ENCODE measurements at regions not wholly inside any gene's neighbourhood (a gene's known extent, or its start where the extent isn't known, plus 50 kb on each side); places are given as distances from the start of the nearest gene placed in this dataset.

DNA sequence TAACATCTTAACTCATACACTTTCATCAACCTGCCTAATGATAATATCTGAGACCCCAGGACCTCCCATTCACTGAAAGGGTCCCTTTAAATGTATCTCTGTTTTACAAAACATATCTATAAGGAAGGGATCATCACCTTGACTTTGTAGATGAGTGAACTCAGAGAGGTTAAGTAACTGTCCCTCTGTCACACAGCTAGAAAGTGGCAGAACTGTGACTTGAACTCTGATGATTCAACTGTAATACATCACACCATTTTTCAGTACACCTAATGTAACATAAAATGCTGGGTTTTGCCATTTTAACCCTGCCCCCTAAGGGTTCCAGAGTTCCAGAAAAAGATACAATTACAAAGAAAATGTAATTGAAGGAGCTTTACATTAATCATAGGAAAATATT lies 234.6 kb downstream of the ZEB2 start:
- no peak for DNase-seq (ENCODE audit: low read depth in 4 of 4, low spot score in 3 of 4)

DNA sequence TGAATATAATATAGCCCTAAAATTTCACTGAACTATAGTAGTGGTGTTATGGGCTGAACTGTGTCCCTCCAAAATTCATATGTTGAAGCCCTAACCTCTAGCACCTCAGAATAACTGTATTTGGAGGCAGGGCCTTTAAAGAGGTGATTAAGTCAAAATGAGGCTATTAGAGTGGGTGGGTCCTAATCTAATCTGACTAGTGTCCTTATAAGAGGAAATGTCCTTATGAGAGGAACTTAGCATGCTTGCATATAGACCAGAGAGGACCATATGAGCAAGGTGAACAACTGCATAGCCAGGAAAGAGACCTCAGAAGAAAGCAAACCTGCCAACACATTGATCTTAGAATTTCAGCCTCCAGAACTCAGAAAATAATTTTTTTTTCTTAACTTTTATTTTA lies 238.4 kb downstream of the ZEB2 start:
- no peak for DNase-seq (ENCODE audit: low read depth in 4 of 4, low spot score in 3 of 4)

DNA sequence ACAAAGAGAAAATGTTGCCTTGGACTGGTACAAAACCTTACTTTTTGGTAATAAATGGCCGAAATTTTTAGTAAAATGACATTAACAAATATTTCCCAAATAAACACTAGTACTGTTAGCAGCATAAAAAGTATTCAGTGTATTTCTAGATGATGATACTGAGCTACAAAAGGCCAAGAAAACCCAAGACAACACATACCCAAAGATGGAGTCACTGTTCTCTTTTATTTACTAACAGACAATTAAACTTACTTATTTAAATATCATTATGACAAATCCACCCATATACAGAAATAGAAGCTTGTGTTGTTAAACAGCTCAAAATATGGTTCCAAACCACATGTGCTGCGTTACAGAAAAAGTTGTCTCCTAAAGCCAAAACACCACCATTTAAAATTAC lies 239.9 kb downstream of the ZEB2 start:
- no peak for DNase-seq (ENCODE audit: low read depth in 4 of 4, low spot score in 3 of 4)

DNA sequence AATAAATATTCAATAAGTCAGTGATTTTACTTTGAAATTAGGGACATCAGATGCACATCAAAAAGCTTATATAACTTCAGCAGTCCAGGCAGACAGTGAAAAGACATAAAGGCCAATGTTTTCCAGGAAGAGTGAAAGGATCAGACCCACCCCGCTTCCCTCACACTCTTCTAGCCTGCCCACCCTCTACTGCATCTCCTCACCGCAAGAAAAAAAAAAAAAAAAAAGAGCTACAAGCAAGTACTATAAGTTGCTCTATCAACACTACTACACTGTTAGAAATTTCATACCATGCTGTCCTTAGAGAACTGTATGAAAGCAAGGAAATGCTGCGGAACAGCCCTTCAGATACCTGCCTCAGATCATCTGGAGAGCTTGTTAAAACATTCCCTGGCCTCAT lies 240.8 kb downstream of the ZEB2 start:
- no peak for DNase-seq (ENCODE audit: low read depth in 4 of 4, low spot score in 3 of 4)

DNA sequence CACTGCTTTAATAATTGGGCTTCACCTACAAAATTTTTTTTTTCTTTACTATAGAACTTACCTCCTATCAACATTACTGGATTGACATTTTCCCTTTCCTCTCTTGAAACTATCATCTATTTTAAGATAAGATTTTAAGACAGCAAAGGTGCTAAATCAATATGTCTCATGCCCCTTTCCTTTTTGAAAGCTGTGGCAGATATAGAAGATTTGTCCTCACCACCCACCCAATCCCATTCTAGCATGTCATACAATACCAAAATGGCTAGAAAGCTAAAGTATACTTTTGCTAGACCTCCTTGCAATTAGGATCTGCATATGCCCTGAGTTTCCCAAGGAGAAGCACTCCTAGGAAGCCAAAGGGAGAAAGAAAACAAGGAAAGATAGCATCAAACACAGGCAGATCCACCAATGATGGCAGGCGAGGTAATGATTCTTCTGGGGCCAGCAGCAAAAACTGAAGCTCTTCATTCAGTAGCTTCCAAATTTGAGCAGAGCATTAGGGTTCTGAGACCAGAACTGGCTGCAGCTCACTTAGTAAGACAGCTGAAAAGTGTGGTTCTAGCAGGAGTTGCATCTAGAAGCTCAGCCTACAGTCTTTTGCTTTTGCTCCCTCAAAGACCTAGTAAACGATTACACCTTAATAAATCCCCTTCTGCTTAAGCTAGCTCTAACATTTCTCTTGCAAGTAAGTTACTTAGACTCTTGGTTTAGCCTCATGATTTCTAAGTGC lies 242.1 kb downstream of the ZEB2 start:
- DNase-seq (ENCODE audit: low read depth in 4 of 4, low spot score in 3 of 4): no peak

DNA sequence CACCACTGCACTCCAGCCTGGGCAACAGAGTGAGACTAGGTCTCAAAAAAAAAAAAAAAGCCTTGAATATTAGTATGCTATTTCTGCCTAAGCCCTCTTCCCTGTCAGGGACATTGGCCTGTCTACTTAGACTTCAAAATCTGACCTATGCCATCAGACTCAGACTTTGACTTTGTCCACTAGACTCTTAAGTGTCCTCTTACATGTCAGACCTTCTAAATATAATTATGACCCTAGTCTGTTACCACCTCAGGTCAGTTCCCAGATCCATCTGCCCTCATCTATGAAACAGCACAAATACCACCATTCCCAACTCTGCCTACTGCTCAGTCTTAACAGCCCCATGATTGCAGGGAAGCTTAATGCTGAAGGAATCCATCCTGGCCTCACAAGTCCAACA lies 244.6 kb downstream of the ZEB2 start:
- DNase-seq (ENCODE audit: low read depth in 4 of 4, low spot score in 3 of 4): no peak

DNA sequence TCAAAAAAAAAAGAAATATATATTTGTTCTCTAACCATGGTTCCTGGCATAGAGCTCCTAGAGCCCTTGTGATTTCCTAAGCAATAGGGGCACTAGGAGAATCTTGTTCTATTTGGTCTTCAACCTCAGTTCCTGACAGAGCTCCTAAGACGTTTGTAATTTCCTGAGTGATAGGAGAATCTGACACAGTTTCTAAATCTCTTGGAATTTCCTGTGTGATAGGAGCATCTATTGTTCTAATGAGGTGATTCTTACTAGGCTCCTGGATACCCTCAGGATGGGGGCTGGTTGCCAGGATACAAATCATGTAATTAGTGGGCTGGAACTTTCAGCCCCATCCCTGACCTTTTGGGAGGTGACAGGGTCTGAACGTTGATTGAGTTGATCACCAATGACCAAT lies 245.8 kb downstream of the ZEB2 start:
- no peak for DNase-seq (ENCODE audit: low read depth in 4 of 4, low spot score in 3 of 4)

DNA sequence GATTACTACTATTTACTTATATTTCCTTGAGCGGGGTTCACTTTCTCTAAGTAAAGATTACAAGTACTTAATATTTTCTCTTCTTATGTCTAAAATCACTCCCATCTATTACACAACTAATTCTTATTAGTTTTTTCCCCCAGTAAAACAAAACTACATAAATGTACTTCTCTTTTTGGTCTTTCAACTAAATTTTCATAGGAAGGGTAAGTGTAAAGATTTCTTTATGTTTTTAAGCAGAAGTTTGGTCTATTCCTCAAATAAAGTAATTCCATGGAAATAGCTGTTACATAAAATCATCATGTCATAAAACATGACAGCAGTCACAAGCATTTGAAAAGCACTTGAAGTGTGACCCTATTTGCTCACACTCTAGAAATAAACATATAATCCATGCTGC lies 249.0 kb downstream of the ZEB2 start:
- no peak for DNase-seq (ENCODE audit: low read depth in 4 of 4, low spot score in 3 of 4)

DNA sequence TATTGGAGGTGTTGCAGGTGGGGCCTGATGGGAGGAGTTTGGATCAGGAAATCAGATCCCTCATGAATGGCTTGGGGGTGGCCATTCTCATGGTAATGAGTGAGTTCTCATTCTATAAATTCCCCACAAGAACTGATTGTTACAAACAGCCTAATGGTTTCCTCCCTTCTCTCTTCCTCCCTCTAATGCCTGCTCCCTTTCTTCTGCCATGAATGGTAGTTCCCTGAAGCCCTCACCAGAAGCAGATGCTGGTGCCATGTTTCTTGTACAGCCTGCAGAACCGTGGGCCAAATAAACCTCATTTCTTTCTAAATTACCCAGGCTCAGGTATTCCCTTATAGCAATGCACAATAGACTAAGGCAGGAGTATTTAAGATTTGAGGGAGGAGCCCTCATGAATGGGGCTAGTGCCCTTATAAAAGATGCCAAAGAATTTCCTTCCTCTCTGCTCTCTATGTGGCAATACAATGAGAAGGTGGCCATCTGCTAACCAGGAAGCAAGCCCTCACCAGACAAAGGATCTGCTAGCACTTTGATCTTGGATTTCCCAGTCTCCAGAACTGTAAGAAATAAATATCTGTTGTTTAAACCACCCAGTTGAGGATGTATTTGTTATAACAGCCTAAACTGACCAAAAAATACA lies 251.8 kb downstream of the ZEB2 start:
- no peak for DNase-seq (ENCODE audit: low read depth in 4 of 4, low spot score in 3 of 4)

DNA sequence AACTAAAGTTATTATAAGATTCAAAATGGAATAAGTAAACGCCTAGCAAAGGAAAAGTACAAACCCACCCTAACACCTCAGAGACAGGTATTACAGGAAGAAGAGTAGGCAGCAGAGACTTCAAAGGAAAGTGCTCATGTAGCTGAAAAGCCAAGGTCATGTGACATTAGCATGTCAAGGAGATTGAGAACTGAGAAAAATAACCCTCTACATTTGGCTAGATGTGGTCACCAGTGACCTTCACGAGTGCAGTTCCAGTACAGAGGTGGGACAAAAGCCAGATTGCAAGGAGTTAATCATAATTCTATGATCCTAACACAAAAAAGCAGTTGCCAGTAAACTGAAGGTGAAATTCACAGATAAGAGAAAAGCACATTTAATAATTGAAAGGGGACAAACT lies 252.7 kb downstream of the ZEB2 start:
- no peak for DNase-seq (ENCODE audit: low read depth in 4 of 4, low spot score in 3 of 4)

DNA sequence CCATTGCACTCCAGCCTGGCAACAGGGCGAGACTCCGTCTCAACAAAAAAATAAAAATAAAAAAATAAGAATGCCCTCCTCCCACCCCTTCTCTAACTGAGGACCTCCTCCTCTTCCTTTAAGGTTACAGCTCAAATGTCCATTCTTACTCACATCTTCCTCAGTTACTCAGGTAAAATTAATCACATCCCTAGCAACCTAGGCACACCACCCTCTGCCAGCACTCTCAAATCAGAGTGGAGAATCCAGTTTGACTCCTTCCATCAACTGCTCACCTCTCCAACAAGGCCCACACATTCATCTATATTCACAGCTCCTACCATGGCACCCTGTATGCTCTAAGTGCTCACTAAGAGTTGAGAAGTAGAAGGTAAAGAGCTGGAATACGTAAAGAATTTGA lies 254.3 kb downstream of the ZEB2 start:
- DNase-seq (ENCODE audit: low read depth in 4 of 4, low spot score in 3 of 4): no peak

DNA sequence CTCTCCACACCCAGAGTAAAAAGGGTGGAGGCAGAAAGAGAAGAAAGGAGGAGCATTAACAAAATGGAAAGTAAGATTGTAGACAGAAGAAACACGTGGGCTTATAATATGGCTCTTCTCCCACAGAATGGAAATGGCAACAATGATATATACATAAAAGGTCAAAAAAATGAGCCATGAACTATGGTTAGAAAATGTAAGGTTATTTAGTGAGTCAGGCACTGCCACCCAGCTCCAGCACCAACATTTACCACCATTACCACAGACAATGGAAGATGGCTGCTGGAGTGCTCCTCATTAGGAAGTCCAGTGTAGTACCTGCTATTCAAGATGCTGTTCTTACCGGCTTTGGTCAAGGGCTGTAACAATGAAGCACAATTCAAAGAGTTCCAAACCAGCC lies 258.0 kb downstream of the ZEB2 start:
- DNase-seq (ENCODE audit: low read depth in 4 of 4, low spot score in 3 of 4): no peak

DNA sequence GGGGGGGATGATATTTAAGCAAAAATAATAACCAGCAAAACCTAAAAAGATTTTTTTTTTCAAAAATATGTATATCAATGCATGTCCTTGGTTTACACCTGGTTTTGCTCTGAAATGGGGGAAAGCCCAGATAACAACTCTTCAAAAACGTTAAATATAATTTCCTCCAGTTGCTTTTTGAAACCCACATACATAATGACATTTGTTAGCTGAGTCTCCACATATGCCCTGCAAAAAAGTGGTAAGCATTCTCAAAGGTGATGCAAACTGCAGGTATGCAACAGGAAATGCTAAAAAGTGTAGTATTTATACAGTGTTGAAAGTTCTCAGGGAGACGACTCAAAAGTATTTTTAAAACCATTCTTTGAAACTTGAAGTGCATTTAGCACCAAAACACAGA lies 258.6 kb downstream of the ZEB2 start:
- DNase-seq (ENCODE audit: low read depth in 4 of 4, low spot score in 3 of 4): no peak

DNA sequence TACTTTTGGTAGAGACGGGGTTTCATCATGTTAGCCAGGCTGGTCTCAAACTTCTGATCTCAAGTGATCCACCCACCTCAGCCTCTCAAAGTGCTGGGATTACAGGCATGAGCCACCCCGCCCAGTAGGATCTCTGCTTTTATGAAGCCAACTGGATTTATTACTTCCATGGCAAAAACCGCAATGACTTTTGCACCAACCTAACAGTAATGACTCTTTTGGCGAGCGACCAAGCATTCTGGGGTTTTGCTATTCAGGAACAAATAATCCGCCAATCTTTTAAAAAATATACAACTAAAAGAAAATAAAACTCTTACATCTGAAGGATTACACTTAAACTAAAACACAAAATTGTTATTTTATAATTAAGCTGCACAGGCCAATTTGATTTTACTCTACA lies 260.6 kb downstream of the ZEB2 start:
- DNase-seq (ENCODE audit: low read depth in 4 of 4, low spot score in 3 of 4): no peak

DNA sequence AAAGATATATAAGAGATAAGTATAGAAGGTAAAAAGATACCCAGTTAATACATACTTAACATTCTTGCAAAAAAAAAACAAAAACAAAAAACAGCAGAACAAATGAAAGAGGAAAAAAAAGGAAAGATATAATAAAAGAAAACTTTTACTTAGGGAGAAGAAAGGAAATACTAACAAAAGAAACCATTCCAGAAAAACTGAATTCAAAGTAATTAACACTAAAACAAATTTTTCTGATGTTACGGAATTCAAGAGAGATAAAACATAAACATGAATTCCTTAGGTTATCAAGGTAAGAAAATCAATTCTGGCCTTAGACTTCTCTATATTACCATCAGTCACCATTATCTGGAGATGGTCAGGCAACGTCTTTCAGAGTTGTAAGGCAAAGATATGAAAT lies 261.8 kb downstream of the ZEB2 start:
- no peak for DNase-seq (ENCODE audit: low read depth in 4 of 4, low spot score in 3 of 4)

DNA sequence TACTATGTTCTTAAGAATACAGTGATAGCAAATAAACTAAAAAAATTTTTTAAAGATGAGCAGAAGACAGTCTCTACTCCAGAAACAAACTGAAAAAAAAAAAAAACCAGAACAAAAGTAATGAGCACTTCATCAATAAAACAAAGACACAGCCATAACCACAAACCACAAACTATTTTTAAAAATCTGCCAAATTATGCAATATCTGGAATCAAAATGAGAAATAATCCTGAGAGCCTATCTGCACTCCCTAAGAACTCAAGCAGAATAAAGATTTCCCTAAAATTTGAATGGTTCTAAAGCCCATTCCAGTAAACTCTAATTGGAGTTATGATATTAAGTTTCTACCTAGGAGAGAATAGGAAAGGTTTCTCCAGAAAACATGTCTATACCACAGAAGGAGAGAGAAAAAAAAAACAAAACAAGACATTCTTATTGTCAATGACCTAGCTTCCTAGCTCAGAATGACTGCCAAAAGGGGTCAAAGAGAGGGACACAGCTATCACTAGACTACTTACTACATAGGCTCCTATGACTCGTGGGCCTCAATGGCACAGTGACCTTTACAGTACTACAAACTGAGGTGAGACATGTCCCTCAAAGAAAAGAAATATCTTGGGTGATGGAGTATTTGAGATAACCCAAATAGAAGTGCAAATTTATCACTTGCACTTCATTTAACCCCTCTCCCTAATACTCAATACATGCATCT lies 262.8 kb downstream of the ZEB2 start:
- no peak for DNase-seq (ENCODE audit: low read depth in 4 of 4, low spot score in 3 of 4)

DNA sequence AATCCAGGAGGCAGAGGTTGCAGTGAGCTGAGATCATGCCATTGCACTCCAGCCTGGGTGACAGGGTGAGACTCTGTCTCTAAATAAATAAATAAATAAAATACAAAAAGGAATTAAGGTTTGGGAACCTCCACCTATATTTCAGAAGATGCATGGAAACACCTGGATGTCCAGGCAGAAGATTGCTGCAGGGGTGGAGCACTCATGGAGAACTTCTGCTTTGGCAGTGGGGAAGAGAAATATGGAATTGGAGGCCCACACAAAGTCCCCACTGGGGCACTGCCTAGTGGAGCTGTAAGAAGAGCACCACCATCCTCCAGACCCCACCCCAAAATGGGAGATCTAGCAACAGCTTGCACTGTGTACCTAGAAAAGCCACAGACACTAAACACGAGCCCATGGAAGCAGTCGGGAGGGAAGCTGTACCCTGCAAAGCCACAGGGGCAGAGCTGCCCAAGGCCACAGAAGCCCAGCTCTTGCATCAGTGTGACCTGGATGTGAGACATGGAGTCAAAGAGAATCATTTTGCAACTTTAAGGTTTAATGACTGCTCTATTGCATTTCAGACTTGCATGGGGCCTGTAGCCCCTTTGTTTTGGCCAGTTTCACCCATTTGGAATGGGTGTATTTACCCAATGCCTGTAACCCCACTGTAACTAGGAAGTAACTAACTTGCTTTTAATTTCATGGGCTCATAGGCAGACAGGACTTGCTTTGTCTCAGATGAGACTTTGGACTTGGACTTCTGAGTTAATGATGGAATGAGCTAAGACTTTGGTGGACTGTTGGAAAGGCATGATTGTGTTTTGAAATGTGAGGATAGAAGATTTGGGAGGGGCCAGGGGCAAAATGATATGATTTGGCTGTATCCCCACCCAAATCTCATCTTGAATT lies 265.3 kb downstream of the ZEB2 start:
- no peak for DNase-seq (ENCODE audit: low read depth in 4 of 4, low spot score in 3 of 4)

DNA sequence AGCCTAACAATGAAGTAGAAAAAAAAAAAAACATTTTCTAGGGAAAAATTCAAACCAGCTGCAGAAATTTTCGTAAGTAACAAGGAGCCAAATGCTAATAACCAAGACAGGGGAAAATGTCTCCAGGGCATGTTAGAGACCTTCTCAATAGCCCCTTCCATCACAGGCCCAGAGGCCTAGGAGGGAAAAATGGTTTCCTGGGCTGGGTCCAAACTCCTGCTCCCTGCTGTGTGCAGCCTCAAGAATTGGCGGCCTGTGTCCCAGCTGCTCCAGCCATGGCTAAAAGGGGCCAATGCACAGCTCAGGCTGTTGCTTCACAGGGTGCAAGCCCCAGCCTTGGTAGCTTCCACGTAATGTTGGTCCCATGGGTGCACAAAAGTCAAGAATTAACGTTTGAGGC lies 266.2 kb downstream of the ZEB2 start:
- DNase-seq (ENCODE audit: low read depth in 4 of 4, low spot score in 3 of 4): no peak

DNA sequence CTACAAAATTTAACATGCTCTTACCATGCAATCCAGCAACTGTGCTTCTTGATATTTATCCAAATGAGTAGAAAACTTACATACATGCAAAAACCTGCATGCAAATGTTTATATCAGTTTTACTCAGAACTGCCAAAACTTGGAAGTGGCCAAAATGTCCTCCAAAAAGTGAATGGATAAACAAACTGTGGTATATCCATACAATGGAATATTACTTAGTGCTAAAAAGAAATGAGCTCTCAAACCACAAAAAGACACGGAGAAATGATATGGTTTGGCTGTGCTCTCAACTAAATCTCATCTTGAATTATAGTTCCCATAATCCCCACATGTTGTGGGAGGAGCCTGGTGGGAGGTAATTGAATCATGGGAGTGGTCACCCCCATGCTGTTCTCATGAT lies 267.2 kb downstream of the ZEB2 start:
- no peak for DNase-seq (ENCODE audit: low read depth in 4 of 4, low spot score in 3 of 4)

DNA sequence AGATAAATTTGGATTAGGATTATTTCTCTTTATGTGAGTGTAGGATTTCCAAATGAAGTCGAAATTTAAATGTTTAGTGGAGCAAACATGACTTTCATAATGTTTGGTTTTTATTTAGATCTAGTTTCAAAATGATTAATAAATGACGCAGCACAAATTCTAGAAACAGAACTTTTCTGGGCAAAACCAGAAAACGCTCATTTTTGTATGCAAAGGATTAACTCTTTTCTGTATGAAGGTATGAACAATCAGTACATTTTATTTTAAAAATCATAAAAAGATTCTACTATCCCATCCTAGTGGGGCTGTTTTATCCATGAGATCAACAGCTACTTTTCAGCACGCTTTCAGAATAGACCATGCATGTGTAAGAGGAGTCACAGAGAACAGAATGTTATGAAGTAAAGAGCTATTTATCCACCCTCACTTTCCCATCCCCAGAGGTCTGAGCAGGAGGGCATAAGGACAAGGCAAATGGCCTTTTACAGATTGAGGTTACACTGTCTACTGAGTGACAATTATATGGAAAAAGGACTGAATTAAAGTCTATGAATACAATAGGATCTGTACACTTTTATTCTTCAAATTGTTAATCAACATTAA lies 270.8 kb downstream of the ZEB2 start:
- DNase-seq (ENCODE audit: low read depth in 4 of 4, low spot score in 3 of 4): no peak
